SH-SY5Y (cell line): ENCODE measurements at regions not wholly inside any gene's neighbourhood (a gene's known extent, or its start where the extent isn't known, plus 50 kb on each side); places are given as distances from the start of the nearest gene placed in this dataset.

Experiments used
- GATA2 ChIP-seq: IDR thresholded peaks from 2 replicates; pipeline ENCODE4 v1.6.1; 2011; ENCODE audit warnings: mild to moderate bottlenecking, low read depth, low read length
- GATA3 ChIP-seq: IDR thresholded peaks from 2 replicates; pipeline ENCODE4 v1.6.1; 2011; ENCODE audit warnings: low read depth, mild to moderate bottlenecking, low read length, moderate library complexity

- TF ChIP-seq GATA2 (no peak), GATA3 (no peak)
These were observed 68.9 kb upstream of the FOXK1 start for GRCh38 chr7:4612939-4613841.

GRCh38 chr7:4613846-4614548, 68.1 kb upstream of the FOXK1 start:
- no peak for TF ChIP-seq GATA3
- no peak for TF ChIP-seq GATA2

GRCh38 chr7:4616116-4616515, 66.0 kb upstream of the FOXK1 start:
- no peak for TF ChIP-seq GATA3

GRCh38 chr7:4621396-4621795, 60.7 kb upstream of the FOXK1 start:
- no peak for TF ChIP-seq GATA2
- no peak for TF ChIP-seq GATA3

GRCh38 chr7:4626318-4626845, 55.7 kb upstream of the FOXK1 start:
- no peak for TF ChIP-seq GATA2
- no peak for TF ChIP-seq GATA3

- TF ChIP-seq GATA2 (no peak), GATA3 (no peak)
These were observed 52.7 kb upstream of the FOXK1 start for GRCh38 chr7:4629287-4629895.

- no peak for TF ChIP-seq GATA2
- no peak for TF ChIP-seq GATA3
These were observed 50.5 kb upstream of the FOXK1 start for GRCh38 chr7:4631380-4632179.
